SKM-1 treated with dmso at 0.1 percent for 144 hours (cell line): ENCODE measurements at regions not wholly inside any gene's neighbourhood (a gene's known extent, or its start where the extent isn't known, plus 50 kb on each side); places are given as distances from the start of the nearest gene placed in this dataset.

Experiments used
- DNase-seq: peaks from one replicate; lab custom pipeline; 2025; ENCODE audit not compliant: unreplicated experiment; lab: John Stamatoyannopoulos, UW

DNA sequence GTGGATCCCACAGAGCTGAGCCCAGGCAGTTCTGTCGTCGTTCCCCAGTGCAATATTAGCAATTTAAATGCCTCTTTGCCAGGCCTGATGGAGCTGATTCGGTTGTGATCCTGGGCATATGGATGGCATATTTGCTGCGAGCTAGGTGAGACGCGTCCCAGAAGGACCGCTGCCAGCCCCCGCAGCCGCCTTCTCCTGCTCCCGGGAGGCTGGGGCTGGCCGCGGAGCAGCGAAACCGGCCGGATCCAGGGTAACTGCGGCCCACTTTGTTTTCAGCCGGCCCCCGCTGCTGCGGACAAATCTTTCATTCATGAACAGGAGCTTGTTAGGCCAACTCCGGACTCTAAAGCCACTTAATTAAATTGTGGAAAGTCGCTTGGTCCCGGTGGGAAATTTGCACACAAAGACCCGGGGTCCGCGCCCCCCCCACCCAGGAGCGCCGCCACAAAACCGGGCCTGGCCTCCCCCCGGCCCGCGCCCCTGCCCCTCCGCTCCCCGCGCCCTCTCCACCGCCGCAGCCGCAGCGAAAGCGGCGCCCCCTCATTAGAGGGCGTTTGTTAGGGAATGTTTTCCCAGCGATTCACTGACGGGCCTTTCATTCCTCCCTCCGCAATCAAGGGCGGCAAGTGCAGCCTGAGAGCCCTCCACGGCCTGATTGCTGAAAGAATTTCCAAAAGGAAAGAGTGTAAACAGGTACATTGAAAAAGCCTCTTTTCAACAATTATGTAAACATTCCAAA lies 383.3 kb downstream of the RRAGC start:
- no peak for DNase-seq

DNA sequence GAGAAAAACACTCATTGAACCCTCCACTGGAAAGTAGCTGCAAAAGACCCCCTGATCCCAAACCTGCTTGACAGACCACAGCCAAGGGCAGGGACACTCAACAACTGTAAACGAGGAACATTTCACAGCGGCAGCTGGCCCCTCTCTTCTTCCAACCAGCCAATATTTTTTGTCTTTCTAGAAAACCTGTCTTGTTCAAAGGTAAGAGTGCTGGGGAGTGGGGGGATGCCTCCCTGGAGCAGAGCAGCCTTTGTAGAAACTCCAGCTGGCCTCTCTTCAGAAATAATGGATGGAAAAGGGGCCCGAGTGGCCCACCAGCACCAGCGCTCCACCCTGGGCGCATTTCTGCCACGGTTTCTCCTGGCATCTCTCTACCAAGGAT lies 384.0 kb downstream of the RRAGC start:
- no peak for DNase-seq

GRCh38 chr1:38474738-38475623 lies 384.6 kb downstream of the RRAGC start:
- no peak for DNase-seq

DNA sequence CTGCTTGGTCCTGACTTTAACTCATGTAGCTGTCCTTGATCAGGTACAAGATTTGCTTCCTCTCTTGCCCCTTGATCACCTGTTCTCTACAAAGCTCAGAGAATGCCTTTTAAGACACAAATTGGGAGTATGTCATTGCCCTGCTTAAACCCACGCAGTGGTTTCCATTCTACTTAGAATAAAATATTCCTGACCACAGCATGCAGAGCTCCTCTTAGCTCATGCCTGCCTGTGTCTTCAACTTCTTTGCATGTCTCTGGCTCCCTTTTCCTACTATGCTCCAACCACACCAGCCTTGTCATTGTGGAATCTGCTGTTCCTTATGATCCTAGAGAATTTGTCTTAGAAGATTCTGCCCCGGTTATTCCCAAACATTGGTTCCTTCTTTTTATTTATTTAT lies 393.1 kb downstream of the RRAGC start:
- no peak for DNase-seq

DNA sequence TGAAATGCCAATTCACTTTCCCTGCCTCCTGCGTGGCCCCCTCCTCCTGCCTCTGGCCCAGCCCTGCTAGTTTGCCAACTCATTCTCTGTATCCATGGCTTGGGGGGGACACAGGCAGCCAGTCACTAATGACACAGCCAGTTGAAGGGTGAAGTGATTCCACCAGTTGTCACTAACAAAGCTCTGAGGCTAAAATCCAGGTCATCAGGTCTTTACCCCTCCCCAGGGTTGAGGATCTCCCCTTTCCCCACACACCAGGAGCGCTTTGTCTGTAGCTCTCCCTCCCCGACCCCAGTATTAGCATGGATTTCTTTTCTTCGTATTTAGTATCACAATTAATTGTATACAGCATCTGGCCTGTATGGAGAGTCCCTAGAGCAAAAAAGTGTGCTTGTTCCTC lies 394.1 kb downstream of the RRAGC start:
- DNase-seq: no peak

DNA sequence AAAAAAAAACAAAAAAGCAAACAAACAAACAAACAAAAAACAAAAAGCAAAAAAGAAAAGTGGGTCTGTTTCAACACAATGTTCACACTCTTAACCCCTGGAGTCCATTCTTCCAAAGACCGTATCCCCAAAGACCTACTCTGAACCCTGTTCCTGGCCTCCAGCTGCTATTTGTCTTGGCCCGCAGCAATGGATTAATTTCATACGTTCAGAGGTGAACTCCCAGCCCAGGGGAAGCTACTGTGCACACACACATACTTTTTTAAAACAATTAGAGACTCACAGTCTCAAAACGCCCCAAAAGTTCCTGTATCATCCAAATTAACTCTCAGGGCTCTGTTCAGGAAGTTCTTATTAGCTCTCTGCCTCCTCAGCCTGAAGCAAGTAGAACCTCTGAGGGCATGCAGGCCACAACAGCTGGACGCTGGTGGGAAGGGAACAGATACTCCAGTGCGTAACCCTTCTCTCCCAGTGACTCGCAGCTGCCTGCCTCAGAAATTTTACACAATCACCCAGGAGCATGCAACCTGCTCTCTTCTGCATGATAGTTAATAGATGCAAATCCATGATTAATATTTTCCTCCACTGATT lies 395.4 kb downstream of the RRAGC start:
- no peak for DNase-seq

DNA sequence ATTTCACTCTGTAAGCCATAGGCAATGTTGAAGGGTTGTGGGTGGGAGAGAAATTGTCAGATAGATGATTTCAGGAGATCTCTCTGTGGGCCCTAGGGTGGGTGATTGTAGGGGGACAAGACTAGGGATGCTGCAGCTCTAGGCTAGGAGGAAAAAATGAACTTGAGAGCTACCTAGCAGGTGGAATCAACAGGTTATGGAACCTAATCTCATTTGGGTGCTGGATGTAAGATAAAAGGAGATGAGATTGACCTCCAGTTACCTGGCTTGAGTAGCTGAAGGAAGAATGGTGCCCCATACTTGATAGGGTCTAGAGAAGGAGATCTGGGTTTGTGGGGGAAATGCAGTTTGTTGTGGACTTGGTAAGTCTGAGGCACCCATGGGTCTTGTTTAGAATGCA lies 396.5 kb downstream of the RRAGC start:
- no peak for DNase-seq

DNA sequence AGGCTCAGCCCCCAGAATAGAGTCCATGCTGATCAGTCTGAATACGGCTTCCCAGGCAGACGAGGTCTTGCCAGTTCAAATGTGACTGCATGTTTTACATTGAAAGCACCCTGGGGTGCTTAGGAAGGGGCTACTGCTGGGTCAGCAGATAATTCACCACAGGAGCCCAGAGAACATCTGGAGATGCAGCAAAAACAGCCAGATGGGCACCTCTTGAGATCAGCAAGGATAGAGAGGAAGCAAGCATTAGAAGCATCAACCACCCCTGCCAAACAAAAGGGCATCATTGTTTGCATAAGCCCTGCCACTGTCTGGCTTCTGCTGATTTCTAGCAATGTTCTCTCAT lies 403.1 kb downstream of the RRAGC start:
- no peak for DNase-seq

DNA sequence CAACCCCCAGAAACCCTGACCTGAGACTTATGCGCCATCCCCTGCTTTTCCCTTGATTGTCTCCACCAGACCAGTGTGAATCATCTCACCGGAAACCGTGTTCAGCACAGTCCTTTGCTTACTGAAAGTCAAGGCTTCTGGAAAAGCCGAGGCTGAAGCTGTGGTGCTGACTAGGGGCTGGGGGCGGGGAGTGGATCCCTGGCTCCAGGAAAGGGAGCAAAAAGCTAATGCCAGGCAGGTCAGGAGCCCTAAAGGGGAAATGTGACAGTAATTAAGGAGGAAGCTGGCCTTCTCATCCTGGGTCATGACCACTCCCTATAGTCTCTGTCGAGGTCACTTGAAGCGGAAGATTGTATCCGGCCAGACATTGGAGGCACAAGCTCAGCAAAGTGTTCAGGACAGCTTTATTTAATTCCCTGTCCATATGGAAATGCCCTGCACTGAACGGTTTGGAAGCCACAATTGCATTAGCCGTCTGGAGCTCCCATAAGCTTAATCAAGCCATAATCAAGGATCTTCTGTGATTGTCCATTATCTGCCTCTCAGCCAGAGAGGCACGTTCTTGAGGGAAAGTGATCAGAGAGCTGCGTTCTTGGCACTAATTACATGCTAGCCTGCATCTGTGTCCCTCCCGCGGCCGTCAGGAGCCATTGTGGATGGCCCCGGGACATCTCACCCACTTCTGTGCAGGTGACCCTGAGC lies 403.6 kb downstream of the RRAGC start:
- DNase-seq: no peak

GRCh38 chr1:38454749-38455441 lies 404.7 kb downstream of the RRAGC start:
- no peak for DNase-seq

- DNase-seq: no peak
Measured at GRCh38 chr1:38454236-38454635, 405.3 kb downstream of the RRAGC start.

GRCh38 chr1:38452246-38452645 lies 405.7 kb upstream of the POU3F1 start:
- no peak for DNase-seq

- no peak for DNase-seq
Measured at GRCh38 chr1:38451541-38451993, 405.0 kb upstream of the POU3F1 start.

DNA sequence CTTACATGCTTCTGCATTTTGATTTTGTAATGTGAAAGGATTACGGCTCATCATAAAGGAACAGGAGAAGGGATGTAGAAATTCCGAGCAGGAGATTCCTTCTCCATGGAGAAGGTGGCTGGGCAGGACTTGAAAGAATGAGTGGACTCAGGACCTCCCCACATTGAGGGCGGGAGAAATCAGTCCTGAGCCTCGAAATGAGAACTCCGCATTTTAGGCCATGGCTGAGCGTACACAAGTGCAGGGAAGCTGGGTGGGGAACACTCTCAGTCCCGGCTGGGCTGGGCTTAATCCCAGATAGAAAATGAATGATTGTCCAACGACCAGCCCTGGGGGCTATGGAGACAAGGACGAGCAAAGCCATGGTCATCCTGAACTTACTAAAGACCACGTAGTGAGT lies 402.3 kb upstream of the POU3F1 start:
- DNase-seq: no peak

- DNase-seq: no peak
Measured at GRCh38 chr1:38446936-38447335, 400.3 kb upstream of the POU3F1 start.

GRCh38 chr1:38444770-38445442 lies 398.3 kb upstream of the POU3F1 start:
- DNase-seq: no peak

- no peak for DNase-seq
Measured at GRCh38 chr1:38444311-38444710, 397.7 kb upstream of the POU3F1 start.

- DNase-seq: no peak
Measured at GRCh38 chr1:38440402-38440801, 393.8 kb upstream of the POU3F1 start.

DNA sequence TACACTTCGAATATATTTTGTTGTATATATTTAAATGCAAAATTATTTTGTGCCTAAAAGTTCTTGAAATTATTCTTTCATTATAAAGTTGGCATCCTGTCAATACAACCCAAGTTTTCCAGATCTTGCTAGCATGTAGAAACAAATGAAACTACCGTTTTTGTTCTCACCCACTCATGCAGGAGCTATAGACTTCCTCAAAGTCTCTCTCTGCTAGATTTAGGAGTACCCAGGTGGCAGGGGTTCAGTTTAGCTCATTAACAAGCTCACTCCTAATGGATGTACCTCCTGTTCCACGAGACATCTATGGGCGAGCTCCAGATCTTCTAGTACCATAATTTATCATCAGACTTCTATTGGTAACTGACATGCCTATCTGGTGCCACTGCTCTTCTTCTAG lies 390.2 kb upstream of the POU3F1 start:
- DNase-seq: no peak

DNA sequence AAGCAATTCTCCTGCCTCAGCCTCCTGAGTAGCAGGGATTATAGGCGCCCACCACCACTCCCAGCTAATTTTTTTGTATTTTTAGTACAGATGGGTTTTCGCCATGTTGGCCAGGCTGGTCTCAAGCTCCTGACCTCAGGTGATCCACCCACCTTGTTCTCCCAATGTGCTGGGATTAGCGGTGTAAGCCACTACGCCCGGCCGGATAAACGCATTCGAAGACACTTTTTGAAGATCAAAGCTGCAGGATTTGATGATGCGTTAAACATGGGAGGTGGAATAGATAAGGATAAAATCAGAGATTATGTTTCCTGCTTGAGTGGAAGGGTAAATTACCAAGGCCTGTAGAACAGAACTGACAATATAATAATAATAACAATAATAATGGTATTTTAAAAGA lies 389.4 kb upstream of the POU3F1 start:
- DNase-seq: no peak
